Stimulated activated CD8-positive, alpha-beta memory T cell treated with anti-CD3 and anti-CD28 coated beads, Interleukin-2, amount 100 ng/mL, for 48 hours (primary cell): ENCODE measurements at regions not wholly inside any gene's neighbourhood (a gene's known extent, or its start where the extent isn't known, plus 50 kb on each side); places are given as distances from the start of the nearest gene placed in this dataset.
"Not testable (repeated sequence)": the region's sequence is repeated elsewhere in the genome, so short reads cannot be mapped to it uniquely, and the experiment has no call there.

Experiments
- DNase-seq, 2 donors: peaks; one replicate each; pipeline ENCODE4 v3.0.0-alpha.2; 2020; ENCODE audit warnings: low read depth in 2 of 2

DNA sequence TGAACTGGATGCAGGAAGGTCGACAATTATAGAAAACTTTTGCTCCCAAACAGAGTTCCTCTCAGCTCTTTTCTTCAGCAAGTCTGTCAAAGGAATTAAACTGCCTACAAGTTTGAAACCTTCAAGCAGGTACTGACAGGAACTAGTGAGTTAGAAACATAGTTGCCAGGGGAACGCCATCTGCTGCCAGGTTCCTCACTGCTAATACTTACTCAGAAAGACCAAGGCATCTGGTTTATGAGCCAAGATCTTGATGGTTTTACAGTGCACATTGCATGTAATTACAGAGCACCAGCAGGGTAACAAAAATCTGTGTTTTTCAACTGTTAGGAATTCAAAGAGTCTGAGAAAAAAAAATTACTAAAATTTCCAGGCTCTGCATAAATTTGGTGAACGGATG, 300.0 kb upstream of the NRG3 start:
- DNase-seq: no peak

- DNase-seq: no peak
These were observed 298.7 kb upstream of the NRG3 start for GRCh38 chr10:81576336-81576735.

DNA sequence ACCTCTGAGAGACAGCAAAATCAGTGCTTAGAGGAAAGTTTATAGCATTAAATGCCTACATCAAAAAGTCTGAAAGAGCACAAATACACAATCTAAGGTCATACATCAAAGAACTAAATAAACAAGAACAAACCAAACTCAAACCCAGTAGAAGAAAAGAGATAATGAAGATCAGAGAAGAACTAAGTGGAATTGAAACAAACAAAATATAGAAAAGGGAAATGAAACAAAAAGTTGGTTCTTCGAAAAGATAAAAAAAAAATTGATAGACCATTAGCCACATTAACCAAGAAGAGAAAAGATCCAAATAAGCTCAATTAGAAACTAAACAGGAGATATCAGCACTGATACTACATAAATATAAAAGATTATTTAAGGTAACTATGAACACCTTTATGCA, 280.0 kb upstream of the NRG3 start:
- DNase-seq: no peak

DNA sequence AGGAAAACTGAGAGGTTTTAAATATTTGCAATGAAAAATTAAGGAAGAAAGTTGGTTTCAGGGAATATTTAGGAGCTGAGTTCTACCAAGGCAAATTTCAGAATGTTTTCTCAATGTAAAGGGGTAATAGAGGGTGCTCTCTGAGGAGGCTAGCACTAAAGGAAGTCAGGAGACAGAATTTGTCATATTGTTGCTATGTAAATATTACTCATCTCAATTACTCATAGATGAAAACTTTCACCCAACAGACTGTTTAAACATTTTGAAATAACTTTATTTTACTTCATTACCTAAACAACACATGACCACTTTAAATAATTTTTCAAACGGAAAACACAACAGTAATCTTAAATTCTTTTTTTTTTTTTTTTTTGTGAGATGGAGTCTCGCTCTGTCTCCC, 274.8 kb upstream of the NRG3 start:
- no peak for DNase-seq

DNA sequence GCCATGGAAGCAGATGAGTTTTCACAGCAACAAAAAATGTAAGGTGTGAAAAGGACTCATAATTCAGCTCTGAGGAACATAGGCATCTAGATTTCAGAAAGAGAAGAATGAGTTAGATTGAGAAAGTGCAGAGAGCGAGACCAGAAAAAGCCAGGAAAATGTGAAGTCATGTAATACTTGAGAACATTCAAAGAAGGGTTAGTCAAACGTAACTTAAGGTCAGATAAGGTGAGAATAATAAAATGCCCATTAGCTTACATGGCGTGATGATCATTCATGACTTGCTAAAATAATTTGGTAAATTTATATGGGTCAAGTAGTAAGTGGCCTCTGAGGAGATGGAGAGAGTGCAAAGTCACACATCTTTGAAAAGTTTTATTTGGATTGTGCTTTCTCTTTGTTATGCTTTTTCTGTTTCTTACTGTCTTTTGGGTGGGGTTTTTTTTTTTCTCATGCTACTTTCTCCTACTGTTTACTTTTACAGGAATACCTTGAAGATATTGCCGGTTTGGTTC, 271.8 kb upstream of the NRG3 start:
- no peak for DNase-seq

DNA sequence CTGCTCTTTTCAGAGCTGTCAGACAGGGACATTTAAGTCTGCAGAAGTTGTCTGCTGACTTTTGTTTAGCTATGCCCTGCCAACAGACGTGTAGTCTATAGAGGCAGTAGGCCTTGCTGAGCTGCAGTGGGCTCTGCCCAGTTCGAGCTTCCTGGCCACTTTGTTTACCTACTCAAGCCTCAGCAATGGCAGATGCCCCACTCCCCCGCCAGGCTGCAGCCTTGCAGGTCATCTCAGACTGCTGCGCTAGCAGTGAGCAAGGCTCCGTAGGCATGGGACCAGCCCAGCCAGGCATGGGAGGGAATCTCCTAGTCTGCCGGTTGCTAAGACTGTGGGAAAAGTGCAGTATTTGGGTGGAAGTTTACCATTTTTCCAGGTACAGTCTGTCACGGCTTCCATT, 230.5 kb upstream of the NRG3 start:
- DNase-seq: not testable (repeated sequence)

DNA sequence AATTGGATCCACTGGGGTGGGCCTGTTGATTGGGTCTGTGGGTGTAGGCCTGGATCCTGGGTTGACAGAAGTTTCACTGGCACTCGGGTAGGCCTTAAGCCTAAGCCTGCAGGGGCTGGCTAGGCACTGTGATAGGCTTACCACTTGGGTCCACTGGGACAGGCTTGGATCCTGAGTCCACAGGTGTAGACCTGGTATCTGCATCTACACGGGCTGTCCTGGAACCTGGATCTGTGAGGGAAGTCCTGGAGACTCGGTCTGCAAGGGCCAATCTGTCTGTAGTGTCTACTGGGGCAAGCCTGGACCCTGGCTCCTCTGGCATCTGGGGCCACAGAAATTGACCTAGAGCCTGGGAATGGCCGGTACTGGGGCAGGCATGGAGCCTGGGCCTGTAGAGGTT, 219.0 kb upstream of the NRG3 start:
- DNase-seq: no peak

DNA sequence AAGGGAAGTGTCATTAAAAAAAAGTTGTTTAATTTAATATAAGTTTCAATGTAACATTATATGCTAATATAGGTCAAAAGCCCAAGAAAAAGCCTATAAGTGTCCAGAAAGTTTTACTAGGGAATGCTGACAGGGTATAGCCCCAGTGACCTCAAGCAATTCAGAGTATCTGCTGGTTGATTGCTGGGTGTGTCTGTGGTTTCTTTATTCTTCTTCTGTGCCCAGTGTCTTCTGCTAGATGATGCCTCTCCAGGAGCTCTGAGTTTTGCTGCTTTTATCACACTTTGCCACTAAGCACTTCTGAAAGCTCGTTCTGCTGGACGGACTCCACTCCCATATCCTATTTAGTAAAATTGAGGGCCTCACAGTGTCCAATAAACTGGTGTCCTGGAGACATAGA, 212.2 kb upstream of the NRG3 start:
- DNase-seq: no peak

DNA sequence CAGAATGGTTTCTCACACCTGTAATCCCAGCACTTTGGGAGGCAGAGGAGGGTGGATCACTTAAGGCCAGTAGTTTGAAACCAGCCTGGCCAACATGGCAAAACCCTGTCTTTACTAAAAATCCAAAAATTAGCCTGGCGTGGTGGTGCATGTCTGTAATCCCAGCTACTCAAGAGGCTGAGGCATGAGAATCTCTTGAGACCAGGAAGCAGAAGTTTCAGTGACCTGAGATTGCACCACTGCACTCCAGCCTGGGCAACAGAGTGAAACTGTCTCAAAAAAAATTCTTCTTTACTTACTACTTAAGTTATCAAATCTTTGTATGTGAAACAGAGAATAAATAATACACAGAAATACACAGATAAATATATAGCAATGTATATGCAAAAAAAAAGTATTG, 210.2 kb upstream of the NRG3 start:
- DNase-seq: not testable (repeated sequence)

GRCh38 chr10:81674941-81675340, 200.1 kb upstream of the NRG3 start:
- no peak for DNase-seq

GRCh38 chr10:81679291-81679690, 195.7 kb upstream of the NRG3 start:
- DNase-seq: no peak

GRCh38 chr10:81680359-81680758, 194.6 kb upstream of the NRG3 start:
- no peak for DNase-seq

- no peak for DNase-seq
These were observed 186.5 kb upstream of the NRG3 start for GRCh38 chr10:81688459-81688858.

GRCh38 chr10:81696609-81697388, 178.2 kb upstream of the NRG3 start:
- no peak for DNase-seq

GRCh38 chr10:81704596-81704995, 170.4 kb upstream of the NRG3 start:
- DNase-seq: no peak

DNA sequence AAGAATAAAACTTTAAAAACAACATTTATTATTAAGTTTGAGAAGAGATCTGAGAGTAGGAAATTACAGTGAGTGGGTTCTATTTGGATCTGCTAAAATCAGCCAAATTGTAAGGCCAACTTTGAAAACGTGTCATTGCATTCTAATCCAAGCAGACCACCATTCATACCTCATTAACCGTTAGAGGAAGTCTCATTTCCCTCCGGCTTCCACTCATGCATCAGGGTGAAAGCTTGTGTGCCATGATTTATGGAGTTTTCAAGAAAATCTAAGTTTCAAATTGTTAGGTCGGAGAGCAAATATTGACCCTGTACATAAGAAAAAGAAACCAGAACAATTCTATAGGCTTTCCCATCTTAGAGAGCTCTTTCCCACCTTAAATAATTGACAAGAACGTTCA, 166.6 kb upstream of the NRG3 start:
- no peak for DNase-seq

DNA sequence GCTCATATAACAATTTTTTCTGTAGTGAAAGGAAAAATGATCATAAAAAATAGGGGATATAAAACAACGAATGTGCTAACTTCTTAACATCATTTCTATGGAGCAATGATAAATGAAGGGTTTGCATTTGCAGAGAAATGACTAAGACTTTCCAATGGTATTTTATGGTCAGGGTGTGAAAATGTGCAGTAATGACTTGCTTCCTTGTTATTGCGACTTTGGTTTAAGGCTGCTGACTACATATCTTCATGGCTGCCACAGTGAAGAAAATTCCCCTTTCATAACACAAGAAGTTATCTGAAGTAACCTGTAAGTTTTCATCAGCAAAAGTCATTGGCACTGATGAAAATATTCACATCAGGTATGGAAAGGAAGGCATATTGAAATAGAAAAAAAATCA, 166.1 kb upstream of the NRG3 start:
- no peak for DNase-seq

DNA sequence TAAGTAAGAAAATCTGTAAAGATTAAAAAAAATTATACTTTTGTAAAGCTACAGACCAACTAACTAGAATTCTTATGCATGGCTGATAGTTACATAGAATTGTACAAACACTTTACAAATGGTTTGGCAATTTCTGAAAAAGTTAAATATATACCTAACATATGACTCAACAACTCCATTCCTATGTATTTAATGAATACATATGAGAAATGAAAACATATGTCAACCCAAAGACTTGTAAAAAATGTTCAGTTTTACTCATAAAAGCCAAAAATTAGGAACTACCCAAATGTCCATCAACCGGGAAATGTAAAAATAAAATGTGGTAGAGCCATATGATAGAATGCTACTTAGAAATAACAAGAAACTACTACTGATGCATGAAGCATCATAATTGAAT, 152.6 kb upstream of the NRG3 start:
- no peak for DNase-seq

GRCh38 chr10:81724431-81724830, 150.6 kb upstream of the NRG3 start:
- no peak for DNase-seq

DNA sequence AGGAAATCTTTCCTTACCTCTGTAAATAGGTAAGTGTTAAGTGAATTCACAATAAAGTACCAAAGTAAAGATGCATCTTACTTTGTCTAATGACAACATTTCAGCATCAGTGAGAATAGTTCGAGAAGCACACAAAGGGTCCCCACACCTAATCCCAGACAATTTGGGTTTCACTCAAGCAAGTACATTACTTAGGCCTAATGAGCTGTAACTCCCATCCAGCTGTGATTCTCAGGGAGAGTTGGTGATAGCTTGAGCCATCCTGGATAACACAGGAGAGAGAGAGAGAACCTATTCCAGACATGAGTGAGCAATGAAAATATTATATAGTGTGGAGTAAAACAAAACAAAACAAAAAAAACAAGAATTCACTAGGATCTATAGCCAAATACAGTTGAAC, 149.1 kb upstream of the NRG3 start:
- DNase-seq: no peak

- DNase-seq: no peak
These were observed 146.3 kb upstream of the NRG3 start for GRCh38 chr10:81728692-81729091.

DNA sequence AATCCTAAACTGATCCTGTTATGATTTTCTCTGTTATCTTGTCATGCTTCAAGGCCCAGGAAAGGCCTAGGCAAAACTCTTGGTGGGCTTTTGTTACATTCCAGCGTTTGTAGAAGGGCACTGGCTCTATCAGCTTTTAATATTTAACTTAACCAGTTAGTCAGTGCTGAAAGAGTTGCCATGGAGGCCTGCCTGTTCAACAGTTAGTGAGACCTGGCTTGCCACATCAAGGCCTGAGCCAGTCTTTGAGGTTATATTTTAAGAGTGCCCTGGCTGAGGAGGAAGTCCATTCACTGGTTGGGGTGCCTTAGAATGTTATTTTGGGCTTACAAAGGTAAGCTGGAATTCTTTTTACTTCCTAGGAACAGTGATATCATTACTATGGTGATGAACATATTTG, 144.1 kb upstream of the NRG3 start:
- DNase-seq: no peak

DNA sequence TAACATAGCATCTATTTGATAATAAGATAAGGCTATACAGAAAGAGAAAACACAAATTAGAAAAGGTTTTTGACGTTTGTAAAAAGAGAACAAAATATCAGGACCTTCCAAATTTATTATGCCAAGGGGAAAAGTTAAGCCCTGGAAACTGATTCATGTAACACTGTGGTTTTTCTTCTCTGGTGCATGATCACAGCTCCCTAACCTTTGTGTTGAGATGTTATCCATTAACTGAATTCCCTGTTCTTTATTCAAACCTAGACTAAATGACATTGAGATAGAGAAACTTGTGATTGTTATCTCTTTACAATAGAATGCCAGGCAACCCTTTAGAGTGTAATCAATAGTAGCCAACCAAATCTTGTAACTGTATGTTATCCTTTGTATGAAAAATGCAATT, 141.5 kb upstream of the NRG3 start:
- no peak for DNase-seq

DNA sequence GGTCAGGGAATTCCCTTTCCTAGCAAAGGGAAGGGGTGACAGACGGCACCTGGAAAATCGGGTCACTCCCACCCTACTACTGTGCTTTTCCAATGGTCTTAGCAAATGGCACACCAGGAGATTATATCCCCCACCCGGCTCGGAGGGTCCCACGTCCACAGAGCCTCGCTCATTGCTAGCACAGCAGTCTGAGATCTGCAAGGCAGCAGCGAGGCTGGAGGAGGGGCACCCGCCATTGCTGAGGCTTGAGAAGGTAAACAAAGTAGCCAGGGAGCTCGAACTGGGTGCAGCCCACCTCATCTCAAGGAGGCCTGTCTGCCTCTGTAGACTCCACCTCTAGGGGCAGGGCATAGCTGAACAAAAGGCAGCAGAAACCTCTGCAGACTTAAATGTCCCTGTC, 139.8 kb upstream of the NRG3 start:
- not testable (repeated sequence) for DNase-seq
